K562 (cell line): ENCODE measurements at regions not wholly inside any gene's neighbourhood (a gene's known extent, or its start where the extent isn't known, plus 50 kb on each side); places are given as distances from the start of the nearest gene placed in this dataset.

Experiments used
- ATAC-seq: fragments of 200-7000 bp; cut with Tn5 transposase; 3 replicates; pipeline ENCODE4 v1.9.1; 2020; ENCODE audit warnings: moderate library complexity
- BruUV-seq: library from RNA; stranded (reverse); fragments of 400-500 nt; replicated peaks from 2 replicates; lab custom pipeline; 2021; lab: Mats Ljungman, UMichigan
- CTCF ChIA-PET: fragments of 300-600 bp; formaldehyde crosslinking; extraction: SDS; loops from one replicate; lab custom pipeline; 2021; ENCODE audit warnings: low intra/inter-chr PET ratio; lab: Yijun Ruan, JAX
- POLR2A ChIA-PET: fragments of 300-600, 350-650 bp; sonication (Branson Sonifier 250); formaldehyde crosslinking; extraction: SDS; loops from one replicate; lab custom pipeline; 2021; ENCODE audit warnings: antibody characterized with exemption, inconsistent platforms; lab: Yijun Ruan, JAX
- DNase-seq, 4 experiments: peaks; one replicate each; pipeline versions ENCODE4 v3.0.0 to v3.0.0-alpha.2; 2011 to 2018; ENCODE audit warnings: low spot score in 3 of 4, mixed read lengths in 3 of 4; ENCODE audit errors: extremely low read depth in 1 of 4
- FAIRE-seq: peaks from 2 replicates; lab custom pipeline; 2011; peaks lifted over from hg19 to GRCh38; lab: Jason Lieb, UNC
- H2AFZ ChIP-seq: 2 replicates; pipeline ENCODE4 v1.6.0; 2011; ENCODE audit warnings: low read depth, low read length, control low read depth, inconsistent platforms
- H3K27ac ChIP-seq: fragments of 200-600 bp; 3 replicates; pipeline ENCODE4 v1.8.0; 2011; ENCODE audit warnings: low read depth, mild to moderate bottlenecking, control low read depth, inconsistent platforms, low read length, moderate library complexity, mixed read lengths; ENCODE audit errors: extremely low read depth
- H3K27me3 ChIP-seq, 2 experiments: fragments of 300-600 bp in 1 of 2; 2 replicates in 1 of 2; 3 replicates in 1 of 2; pipeline versions ENCODE4 v1.6.0 to v1.8.0; 2011; ENCODE audit warnings: inconsistent platforms in 2 of 2, low read length in 2 of 2, mild to moderate bottlenecking in 1 of 2, mixed read lengths in 1 of 2, moderate library complexity in 1 of 2; ENCODE audit not compliant: control insufficient read depth in 2 of 2, insufficient read depth in 2 of 2
- H3K36me3 ChIP-seq: fragments of 300-600 bp; 3 replicates; pipeline ENCODE4 v1.8.0; 2011; ENCODE audit warnings: mild to moderate bottlenecking, low read length, inconsistent platforms; ENCODE audit not compliant: control insufficient read depth, insufficient read depth
- H3K4me1 ChIP-seq, 2 experiments: fragments of 200-600 bp in 1 of 2; replicated peaks in 1 of 2; 2 replicates in 1 of 2; 3 replicates in 1 of 2; pipeline versions ENCODE4 v1.5.1 to v1.8.0; 2011; ENCODE audit warnings: inconsistent platforms in 2 of 2, low read length in 2 of 2, mild to moderate bottlenecking in 1 of 2, mixed read lengths in 1 of 2, moderate library complexity in 1 of 2; ENCODE audit not compliant: control insufficient read depth in 2 of 2, insufficient read depth in 2 of 2
- H3K4me2 ChIP-seq: 2 replicates; pipeline ENCODE4 v1.6.1; 2011; ENCODE audit warnings: low read length, control low read depth, inconsistent platforms, mixed read lengths; ENCODE audit not compliant: insufficient read depth
- H3K4me3 ChIP-seq: fragments of 200-600 bp; sonication (generic), shearing (Covaris generic); 2 replicates; pipeline ENCODE4 v1.5.1; 2016; ENCODE audit warnings: control low read depth, inconsistent platforms
- H3K79me2 ChIP-seq: fragments of 200-600 bp; 3 replicates; pipeline ENCODE4 v1.8.0; 2011; ENCODE audit warnings: low read length, inconsistent platforms; ENCODE audit not compliant: control insufficient read depth, insufficient read depth
- H3K9ac ChIP-seq, 2 experiments: 2 replicates each; pipeline versions ENCODE4 v1.6.0 to v1.6.1; 2011; ENCODE audit warnings: low read depth in 2 of 2, low read length in 2 of 2, control low read depth in 1 of 2, inconsistent platforms in 1 of 2, mild to moderate bottlenecking in 1 of 2, mixed read lengths in 1 of 2; ENCODE audit not compliant: insufficient read depth in 1 of 2
- H3K9me1 ChIP-seq: one replicate; pipeline ENCODE4 v1.6.0; 2011; ENCODE audit warnings: inconsistent platforms, mild to moderate bottlenecking, low read length, moderate library complexity; ENCODE audit not compliant: control insufficient read depth, insufficient read depth
- H3K9me3 ChIP-seq: replicated peaks from 2 replicates; pipeline ENCODE4 v1.5.1; 2011; ENCODE audit warnings: low read depth, low read length, inconsistent platforms; ENCODE audit not compliant: control insufficient read depth, insufficient read depth
- H4K20me1 ChIP-seq: replicated peaks from 2 replicates; pipeline ENCODE4 v1.6.1; 2011; ENCODE audit warnings: low read length, inconsistent platforms, mixed read lengths; ENCODE audit not compliant: control insufficient read depth, insufficient read depth
- KLF13 ChIP-seq: fragments of 450-650 bp; IDR thresholded peaks from 2 replicates; pipeline ENCODE4 v1.6.1; 2016; ENCODE audit warnings: missing genetic modification characterization, low read depth, mild to moderate bottlenecking, missing compliant biosample characterization, moderate library complexity, borderline replicate concordance
- TCFL5 ChIP-seq: fragments of 250-450 bp; sonication (Bioruptor Pico); conservative IDR thresholded peaks from 2 replicates; pipeline ENCODE4 v1.6.1; 2021; ENCODE audit warnings: mild to moderate bottlenecking, moderate library complexity, matching md5 sums
- ZNF140 ChIP-seq: fragments of 250-450 bp; sonication (Bioruptor Pico); IDR thresholded peaks from 2 replicates; pipeline ENCODE4 v1.8.0; 2021; ENCODE audit warnings: moderate library complexity, mild to moderate bottlenecking, inconsistent platforms
- ZNF143 ChIP-seq: sonication (generic); formaldehyde crosslinking; IDR thresholded peaks from 2 replicates; pipeline ENCODE4 v1.9.0; 2022; ENCODE audit warnings: mild to moderate bottlenecking, missing genetic modification reagents
- ZNF778 ChIP-seq: fragments of 450-650 bp; formaldehyde crosslinking; IDR thresholded peaks from 2 replicates; pipeline ENCODE4 v1.4.0; 2020; ENCODE audit warnings: mild to moderate bottlenecking, moderate library complexity
- WGBS: fragments of 100-300 bp; shearing (Covaris generic); methylation state at CpG from one replicate; pipeline ENCODE4 v1.1.6; 2016; ENCODE audit warnings: low coverage, mixed read lengths; ENCODE audit not compliant: insufficient coverage; ENCODE audit errors: missing lambda C conversion rate; 5-methylcytosine and 5-hydroxymethylcytosine counted together
- in situ Hi-C: fragments of 300-500 bp; cut with MboI; formaldehyde crosslinking; loops from 4 replicates; pipeline ENCODE4 v1.15.0; 2018; ENCODE audit warnings: inconsistent platforms, mixed read lengths
- intact Hi-C: fragments of 100-400 bp; cut with micrococcal nuclease; formaldehyde crosslinking; loops from 2 replicates; pipeline ENCODE4 v1.14.2; 2022
- TF ChIP-seq, protein P1 (sequence below): sonication (generic); formaldehyde crosslinking; IDR thresholded peaks from 2 replicates; pipeline ENCODE4 v1.8.0; 2022; ENCODE audit warnings: mild to moderate bottlenecking, missing genetic modification reagents
- TF ChIP-seq, protein P2 (sequence below): fragments of 450-650 bp; IDR thresholded peaks from 2 replicates; pipeline ENCODE4 v1.6.1; 2018; ENCODE audit not compliant: partially characterized antibody

DNA sequence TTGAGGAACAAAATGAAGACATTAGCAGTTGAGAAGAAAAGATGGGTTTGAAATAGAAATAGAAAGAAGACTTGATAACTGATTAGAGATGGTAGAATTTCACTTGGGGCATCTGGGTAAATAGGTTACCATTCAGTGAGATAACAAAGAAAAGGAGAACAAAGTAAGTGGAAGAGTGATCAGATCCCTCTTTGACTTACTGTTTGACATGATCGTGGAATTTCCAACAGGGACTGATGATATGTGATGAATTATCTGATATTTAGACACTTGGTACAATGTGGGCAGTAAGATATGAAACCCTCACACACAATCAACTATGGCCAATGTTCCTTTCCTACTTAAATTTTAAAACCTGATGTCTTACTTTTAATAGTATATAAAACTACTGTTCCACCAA, 70.1 kb upstream of the STARD4 start:
- intact Hi-C loops: no loop called here
- no peaks in the 10 kb centered on the region for H3K27me3 ChIP-seq
- no peaks in the 10 kb centered on the region for H3K9me1 ChIP-seq
- H2AFZ ChIP-seq: no peak overlapping the region
- H4K20me1 ChIP-seq: no peaks in the 10 kb centered on the region
- H3K36me3 ChIP-seq: no peaks in the 10 kb centered on the region
- ChIA-PET CTCF (no interaction called here), POLR2A (no interaction called here)
- WGBS: 0% methylated on average over 1 of the region's 1 CpG
- DNase-seq (no peak), FAIRE-seq (no peak), ATAC-seq (no peak)
- no peaks in the 10 kb centered on the region for H3K4me1 ChIP-seq
- in situ Hi-C loops: no loop called here
- H3K4me3 ChIP-seq: no peak overlapping the region
- BruUV-seq: no TSS peak
- no peaks in the 10 kb centered on the region for H3K9me3 ChIP-seq
- H3K9ac ChIP-seq: no peak overlapping the region
- no peak overlapping the region for H3K4me2 ChIP-seq
- no peaks in the 10 kb centered on the region for H3K79me2 ChIP-seq
- no peak for TF ChIP-seq ZNF778
- TF ChIP-seq ZNF143 (CRISPR knock-in tag): no peak
- TF ChIP-seq TCFL5 (CRISPR knock-in tag): no peak
- TF ChIP-seq, protein P1, sequence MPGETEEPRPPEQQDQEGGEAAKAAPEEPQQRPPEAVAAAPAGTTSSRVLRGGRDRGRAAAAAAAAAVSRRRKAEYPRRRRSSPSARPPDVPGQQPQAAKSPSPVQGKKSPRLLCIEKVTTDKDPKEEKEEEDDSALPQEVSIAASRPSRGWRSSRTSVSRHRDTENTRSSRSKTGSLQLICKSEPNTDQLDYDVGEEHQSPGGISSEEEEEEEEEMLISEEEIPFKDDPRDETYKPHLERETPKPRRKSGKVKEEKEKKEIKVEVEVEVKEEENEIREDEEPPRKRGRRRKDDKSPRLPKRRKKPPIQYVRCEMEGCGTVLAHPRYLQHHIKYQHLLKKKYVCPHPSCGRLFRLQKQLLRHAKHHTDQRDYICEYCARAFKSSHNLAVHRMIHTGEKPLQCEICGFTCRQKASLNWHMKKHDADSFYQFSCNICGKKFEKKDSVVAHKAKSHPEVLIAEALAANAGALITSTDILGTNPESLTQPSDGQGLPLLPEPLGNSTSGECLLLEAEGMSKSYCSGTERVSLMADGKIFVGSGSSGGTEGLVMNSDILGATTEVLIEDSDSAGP: no peak
- no peak overlapping the region for H3K27ac ChIP-seq

DNA sequence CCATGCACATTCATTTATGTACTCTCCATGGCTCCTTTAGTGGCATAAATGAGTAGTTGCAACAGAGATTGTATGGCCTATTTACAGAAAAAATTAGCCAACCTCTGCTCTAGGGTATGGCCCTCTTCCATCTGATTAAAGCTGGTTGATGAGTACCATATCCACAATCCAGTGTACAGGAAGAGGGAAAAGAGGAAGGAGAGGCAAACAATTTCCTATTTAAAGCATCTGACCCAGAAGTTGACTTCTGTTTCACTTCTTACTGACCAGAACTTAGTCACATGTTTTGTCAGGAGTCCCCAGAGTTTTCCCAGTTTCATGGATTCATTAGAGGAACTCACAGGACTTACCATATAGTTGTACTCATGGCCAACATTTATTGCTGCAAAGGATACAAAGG, 68.6 kb upstream of the STARD4 start:
- H3K4me2 ChIP-seq: no peak overlapping the region
- H3K9me1 ChIP-seq: no peaks in the 10 kb centered on the region
- no peak for FAIRE-seq
- no peak overlapping the region for H2AFZ ChIP-seq
- no peaks in the 10 kb centered on the region for H3K36me3 ChIP-seq
- H3K27ac ChIP-seq: no peak overlapping the region
- no peak overlapping the region for H3K4me3 ChIP-seq
- H3K4me1 ChIP-seq: no peaks in the 10 kb centered on the region
- H4K20me1 ChIP-seq: no peaks in the 10 kb centered on the region
- in situ Hi-C loops: no loop called here
- intact Hi-C loops: no loop called here
- TF ChIP-seq ZNF140 (CRISPR knock-in tag) (no peak), KLF13 (tag) (no peak)
- TF ChIP-seq, protein P2, sequence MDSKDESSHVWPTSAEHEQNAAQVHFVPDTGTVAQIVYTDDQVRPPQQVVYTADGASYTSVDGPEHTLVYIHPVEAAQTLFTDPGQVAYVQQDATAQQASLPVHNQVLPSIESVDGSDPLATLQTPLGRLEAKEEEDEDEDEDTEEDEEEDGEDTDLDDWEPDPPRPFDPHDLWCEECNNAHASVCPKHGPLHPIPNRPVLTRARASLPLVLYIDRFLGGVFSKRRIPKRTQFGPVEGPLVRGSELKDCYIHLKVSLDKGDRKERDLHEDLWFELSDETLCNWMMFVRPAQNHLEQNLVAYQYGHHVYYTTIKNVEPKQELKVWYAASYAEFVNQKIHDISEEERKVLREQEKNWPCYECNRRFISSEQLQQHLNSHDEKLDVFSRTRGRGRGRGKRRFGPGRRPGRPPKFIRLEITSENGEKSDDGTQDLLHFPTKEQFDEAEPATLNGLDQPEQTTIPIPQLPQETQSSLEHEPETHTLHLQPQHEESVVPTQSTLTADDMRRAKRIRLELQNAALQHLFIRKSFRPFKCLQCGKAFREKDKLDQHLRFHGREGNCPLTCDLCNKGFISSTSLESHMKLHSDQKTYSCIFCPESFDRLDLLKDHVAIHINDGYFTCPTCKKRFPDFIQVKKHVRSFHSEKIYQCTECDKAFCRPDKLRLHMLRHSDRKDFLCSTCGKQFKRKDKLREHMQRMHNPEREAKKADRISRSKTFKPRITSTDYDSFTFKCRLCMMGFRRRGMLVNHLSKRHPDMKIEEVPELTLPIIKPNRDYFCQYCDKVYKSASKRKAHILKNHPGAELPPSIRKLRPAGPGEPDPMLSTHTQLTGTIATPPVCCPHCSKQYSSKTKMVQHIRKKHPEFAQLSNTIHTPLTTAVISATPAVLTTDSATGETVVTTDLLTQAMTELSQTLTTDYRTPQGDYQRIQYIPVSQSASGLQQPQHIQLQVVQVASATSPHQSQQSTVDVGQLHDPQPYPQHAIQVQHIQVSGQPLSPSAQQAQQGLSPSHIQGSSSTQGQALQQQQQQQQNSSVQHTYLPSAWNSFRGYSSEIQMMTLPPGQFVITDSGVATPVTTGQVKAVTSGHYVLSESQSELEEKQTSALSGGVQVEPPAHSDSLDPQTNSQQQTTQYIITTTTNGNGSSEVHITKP: no peak
- CTCF ChIA-PET: no interaction called here
- no peaks in the 10 kb centered on the region for H3K79me2 ChIP-seq
- POLR2A ChIA-PET: no interaction called here
- BruUV-seq: no TSS peak
- no peak for DNase-seq
- H3K27me3 ChIP-seq: no peaks in the 10 kb centered on the region
- H3K9ac ChIP-seq: no peak overlapping the region
- no peaks in the 10 kb centered on the region for H3K9me3 ChIP-seq
- ATAC-seq: no peak
